ENCODE measurements at regions not wholly inside any gene's neighbourhood (a gene's known extent, or its start where the extent isn't known, plus 50 kb on each side); places are given as distances from the start of the nearest gene placed in this dataset.
A peak's percentile ranks its signal among the peaks of the same experiment; 100 is the strongest.
"Not testable (repeated sequence)": the region's sequence is repeated elsewhere in the genome, so short reads cannot be mapped to it uniquely, and the experiment has no call there.

DNA sequence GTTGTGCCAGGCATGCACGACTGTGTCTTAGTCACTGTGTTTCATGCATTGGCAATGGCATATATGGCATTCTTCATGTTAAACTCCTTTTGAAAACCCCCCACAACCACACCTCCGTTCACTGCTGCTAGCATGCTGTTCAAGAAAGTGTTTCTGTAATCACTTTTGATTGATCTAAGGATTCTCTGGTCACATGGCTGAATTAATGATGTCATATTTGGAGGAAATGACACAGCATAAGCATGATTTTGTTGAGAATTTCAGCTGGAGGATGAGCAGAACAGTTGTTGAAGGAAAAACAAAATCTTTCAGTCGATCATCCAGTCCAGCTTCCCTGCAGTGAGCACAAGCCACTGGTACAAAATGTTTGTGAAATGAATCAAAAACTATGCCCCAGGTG is 203.5 kb upstream of the ECI2 start:
- Histone ChIP-seq H3K27me3 (ENCODE audit: control insufficient read depth, insufficient read depth, low read length) (no peaks in the 10 kb centered on the region), H3K36me3 (ENCODE audit: control insufficient read depth, insufficient read depth, low read length) (no peaks in the 10 kb centered on the region), H3K4me3 (ENCODE audit: low read depth, low read length) (no peak overlapping the region)
- FAIRE-seq (no peak), DNase-seq (ENCODE audit: low read depth) (no peak)
- TF ChIP-seq, protein P1, sequence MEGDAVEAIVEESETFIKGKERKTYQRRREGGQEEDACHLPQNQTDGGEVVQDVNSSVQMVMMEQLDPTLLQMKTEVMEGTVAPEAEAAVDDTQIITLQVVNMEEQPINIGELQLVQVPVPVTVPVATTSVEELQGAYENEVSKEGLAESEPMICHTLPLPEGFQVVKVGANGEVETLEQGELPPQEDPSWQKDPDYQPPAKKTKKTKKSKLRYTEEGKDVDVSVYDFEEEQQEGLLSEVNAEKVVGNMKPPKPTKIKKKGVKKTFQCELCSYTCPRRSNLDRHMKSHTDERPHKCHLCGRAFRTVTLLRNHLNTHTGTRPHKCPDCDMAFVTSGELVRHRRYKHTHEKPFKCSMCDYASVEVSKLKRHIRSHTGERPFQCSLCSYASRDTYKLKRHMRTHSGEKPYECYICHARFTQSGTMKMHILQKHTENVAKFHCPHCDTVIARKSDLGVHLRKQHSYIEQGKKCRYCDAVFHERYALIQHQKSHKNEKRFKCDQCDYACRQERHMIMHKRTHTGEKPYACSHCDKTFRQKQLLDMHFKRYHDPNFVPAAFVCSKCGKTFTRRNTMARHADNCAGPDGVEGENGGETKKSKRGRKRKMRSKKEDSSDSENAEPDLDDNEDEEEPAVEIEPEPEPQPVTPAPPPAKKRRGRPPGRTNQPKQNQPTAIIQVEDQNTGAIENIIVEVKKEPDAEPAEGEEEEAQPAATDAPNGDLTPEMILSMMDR (IDR thresholded peaks at IDR 0.05; ENCODE audit: insufficient read depth, low read length, severe bottlenecking) = no peak

DNA sequence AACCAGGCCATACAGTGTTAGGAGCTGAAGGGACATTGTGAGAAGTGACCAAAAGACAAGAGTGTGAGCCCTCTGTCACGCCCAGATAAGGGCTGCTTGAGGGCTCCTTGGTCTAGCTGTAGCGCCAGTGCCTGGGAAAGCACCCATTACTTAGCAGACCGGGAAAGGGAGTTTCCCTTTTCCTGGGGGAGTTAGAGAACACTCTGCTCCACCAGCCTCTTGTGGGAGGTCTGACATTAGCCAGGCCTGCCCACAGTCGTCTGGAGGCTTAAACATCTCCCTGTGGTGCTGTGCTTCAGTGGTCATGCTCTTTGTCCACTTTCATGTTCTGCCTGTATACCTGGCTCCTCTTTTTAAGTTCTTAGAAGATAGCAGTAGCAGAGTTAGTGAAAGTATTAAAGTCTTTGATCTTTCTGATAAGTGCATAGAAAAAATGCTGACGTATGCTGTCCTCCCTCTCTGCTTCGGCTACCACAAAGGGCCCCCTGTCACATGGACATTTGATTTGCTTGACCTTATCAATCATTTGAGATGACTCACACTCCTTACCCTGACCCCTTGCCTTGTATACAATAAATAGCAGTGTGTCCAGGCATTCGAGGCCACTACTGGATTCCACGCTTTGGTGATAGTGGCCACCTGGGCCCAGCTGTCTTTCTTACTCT is 201.5 kb upstream of the ECI2 start:
- Histone ChIP-seq H3K27me3 (ENCODE audit: control insufficient read depth, insufficient read depth, low read length) (no peaks in the 10 kb centered on the region), H3K36me3 (ENCODE audit: control insufficient read depth, insufficient read depth, low read length) (no peaks in the 10 kb centered on the region), H3K4me3 (ENCODE audit: low read depth, low read length) (no peak overlapping the region)
- FAIRE-seq (no peak), DNase-seq (ENCODE audit: low read depth) (no peak)
- TF ChIP-seq, protein P1 (IDR thresholded peaks at IDR 0.05; ENCODE audit: insufficient read depth, low read length, severe bottlenecking) = no peak

DNA sequence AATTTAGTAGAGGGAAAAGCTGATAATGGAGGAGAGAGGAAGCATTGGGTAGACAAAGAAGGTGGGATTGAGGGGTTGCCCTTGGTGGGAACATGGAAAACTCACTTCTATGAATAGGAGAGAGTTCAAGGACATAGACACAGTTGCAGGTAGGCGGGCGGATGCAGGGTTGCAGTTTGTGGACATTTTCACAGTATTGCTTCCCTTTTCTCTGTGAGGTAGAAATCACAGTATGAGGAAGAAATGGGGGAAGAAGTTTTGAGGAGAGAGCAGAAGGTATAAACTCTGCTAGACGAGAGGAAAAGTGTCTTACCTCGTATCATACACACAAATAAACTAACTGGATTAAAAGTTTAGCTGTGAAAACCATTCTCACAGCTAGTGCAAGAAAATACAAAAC is 200.7 kb upstream of the ECI2 start:
- DNase-seq (ENCODE audit: low read depth) (no peak), FAIRE-seq (no peak)
- TF ChIP-seq, protein P1 (IDR thresholded peaks at IDR 0.05; ENCODE audit: insufficient read depth, low read length, severe bottlenecking) = no peak

GRCh38 chr6:4334158-4334740 is 198.9 kb upstream of the ECI2 start:
- peak; percentile 56 for DNase-seq (ENCODE audit: low read depth)
- not testable (repeated sequence) for H3K4me3 ChIP-seq (ENCODE audit: low read depth, low read length); H3K36me3 ChIP-seq (ENCODE audit: control insufficient read depth, insufficient read depth, low read length); FAIRE-seq; H3K27me3 ChIP-seq (ENCODE audit: control insufficient read depth, insufficient read depth, low read length)

More for the DNA sequence above, 200.7 kb upstream of the ECI2 start:
- no peak overlapping the region for H3K4me3 ChIP-seq (ENCODE audit: low read depth, low read length)
- H3K36me3 ChIP-seq (ENCODE audit: control insufficient read depth, insufficient read depth, low read length) = no peaks in the 10 kb centered on the region
- no peaks in the 10 kb centered on the region for H3K27me3 ChIP-seq (ENCODE audit: control insufficient read depth, insufficient read depth, low read length)

DNA sequence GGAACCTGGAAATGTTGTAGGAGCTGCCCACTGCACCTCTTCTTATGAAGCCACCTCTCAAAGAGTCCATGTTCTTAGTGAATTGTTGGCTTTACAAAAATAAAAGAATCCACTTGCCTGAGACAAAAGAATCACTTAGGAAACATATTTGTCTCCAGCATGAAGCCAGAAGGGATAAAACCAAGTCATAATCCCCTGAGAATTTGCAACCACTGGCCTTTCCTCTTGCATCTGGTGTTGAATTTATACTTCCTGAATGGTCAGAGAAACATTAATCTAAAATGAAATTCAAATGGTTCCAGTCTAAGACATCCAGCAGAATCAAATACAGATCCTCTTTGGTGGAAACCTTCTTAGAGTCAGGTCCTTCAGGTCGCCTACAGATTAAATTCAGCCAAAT is 192.5 kb upstream of the ECI2 start:
- Histone ChIP-seq H3K27me3 (ENCODE audit: control insufficient read depth, insufficient read depth, low read length) (no peaks in the 10 kb centered on the region), H3K4me3 (ENCODE audit: low read depth, low read length) (no peak overlapping the region), H3K36me3 (ENCODE audit: control insufficient read depth, insufficient read depth, low read length) (no peaks in the 10 kb centered on the region)
- DNase-seq (ENCODE audit: low read depth) (no peak), FAIRE-seq (no peak)
- TF ChIP-seq, protein P1 (IDR thresholded peaks at IDR 0.05; ENCODE audit: insufficient read depth, low read length, severe bottlenecking) = no peak

DNA sequence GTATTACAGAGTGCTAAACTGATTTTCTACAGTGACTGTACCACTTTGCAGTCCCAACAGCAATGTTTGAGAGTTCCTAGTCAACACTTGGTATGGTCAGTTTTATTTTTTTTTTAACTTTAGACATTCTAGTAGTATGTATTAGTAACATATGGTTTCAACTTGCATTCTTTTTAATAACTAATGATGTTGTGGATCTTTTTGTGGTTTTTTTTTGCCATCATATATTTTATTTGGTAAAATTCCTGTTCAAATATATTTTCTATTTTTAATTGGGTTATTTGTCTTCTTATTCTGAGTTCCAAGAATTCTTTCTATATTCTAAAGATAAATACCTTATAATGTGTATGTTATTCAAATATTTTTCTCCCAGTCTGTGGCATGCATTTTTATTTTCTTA is 189.4 kb upstream of the ECI2 start:
- Histone ChIP-seq H3K27me3 (ENCODE audit: control insufficient read depth, insufficient read depth, low read length) (no peaks in the 10 kb centered on the region), H3K36me3 (ENCODE audit: control insufficient read depth, insufficient read depth, low read length) (no peaks in the 10 kb centered on the region), H3K4me3 (ENCODE audit: low read depth, low read length) (no peak overlapping the region)
- TF ChIP-seq, protein P1 (IDR thresholded peaks at IDR 0.05; ENCODE audit: insufficient read depth, low read length, severe bottlenecking) = no peak
- FAIRE-seq (no peak), DNase-seq (ENCODE audit: low read depth) (no peak)

All from bronchial epithelial cell (primary cell).